Panc1 (cell line): ENCODE measurements at regions not wholly inside any gene's neighbourhood (a gene's known extent, or its start where the extent isn't known, plus 50 kb on each side); places are given as distances from the start of the nearest gene placed in this dataset.

Experiments used
- ATAC-seq: fragments of 200-7000 bp; cut with Tn5 transposase; 2 replicates; pipeline ENCODE4 v1.9.1; 2020; ENCODE audit warnings: mild to moderate bottlenecking, moderate library complexity
- BruUV-seq: library from RNA; stranded (reverse); fragments of 400-500 nt; replicated peaks from 2 replicates; lab custom pipeline; 2021; lab: Mats Ljungman, UMichigan
- CTCF ChIA-PET: fragments of 300-600 bp; sonication (Branson Sonifier 250); formaldehyde crosslinking; loops from one replicate; lab custom pipeline; 2022; ENCODE audit warnings: antibody characterized with exemption; lab: Charles Lee
- POLR2A ChIA-PET: fragments of 300-600 bp; sonication (Branson Sonifier 250); formaldehyde crosslinking; loops from one replicate; lab custom pipeline; 2022; ENCODE audit warnings: antibody characterized with exemption; lab: Charles Lee
- DNase-seq: peaks from one replicate; pipeline ENCODE4 v3.0.0-alpha.2; 2010; ENCODE audit warnings: low read depth, low spot score
- H3K27ac ChIP-seq: 2 replicates; pipeline ENCODE4 v1.5.1; 2011; ENCODE audit warnings: mild to moderate bottlenecking, low read length, inconsistent platforms
- H3K27me3 ChIP-seq: fragments of 200-500 bp; sonication (Bioruptor generic); 2 replicates; pipeline ENCODE4 v1.6.0; 2014; ENCODE audit warnings: low read length, inconsistent platforms; ENCODE audit not compliant: control insufficient read depth, insufficient read depth
- H3K36me3 ChIP-seq: fragments of 200-500 bp; sonication (Bioruptor generic); 2 replicates; pipeline ENCODE4 v1.5.1; 2014; ENCODE audit warnings: inconsistent platforms, mild to moderate bottlenecking, low read length, moderate library complexity; ENCODE audit not compliant: control insufficient read depth, insufficient read depth
- H3K4me1 ChIP-seq: 2 replicates; pipeline ENCODE4 v1.5.1; 2011; ENCODE audit warnings: inconsistent platforms, mild to moderate bottlenecking, low read length, moderate library complexity; ENCODE audit not compliant: control insufficient read depth, insufficient read depth
- H3K4me3 ChIP-seq, 2 experiments: 2 replicates each; pipeline ENCODE4 v1.5.1; 2011 to 2012; ENCODE audit warnings: low read depth in 2 of 2, low read length in 2 of 2, mild to moderate bottlenecking in 2 of 2, inconsistent platforms in 1 of 2, moderate library complexity in 1 of 2
- H3K9me3 ChIP-seq: fragments of 200-500 bp; sonication (Bioruptor generic); 2 replicates; pipeline ENCODE4 v1.5.1; 2014; ENCODE audit warnings: low read depth, mild to moderate bottlenecking, inconsistent platforms, low read length, moderate library complexity; ENCODE audit not compliant: control insufficient read depth, insufficient read depth
- POLR2AphosphoS5 ChIP-seq: IDR thresholded peaks from 2 replicates; pipeline ENCODE4 v1.6.1; 2012; ENCODE audit warnings: mild to moderate bottlenecking, low read depth, low read length, moderate library complexity
- SIN3A ChIP-seq: IDR thresholded peaks from 2 replicates; pipeline ENCODE4 v1.6.1; 2012; ENCODE audit warnings: low read depth, mild to moderate bottlenecking, low read length, moderate library complexity, borderline replicate concordance; ENCODE audit not compliant: insufficient read depth
- TCF7L2 ChIP-seq: IDR thresholded peaks from 2 replicates; pipeline ENCODE4 v1.6.1; 2011; ENCODE audit warnings: mild to moderate bottlenecking, low read depth, low read length, inconsistent platforms
- in situ Hi-C: cut with HindIII; loops from 2 replicates; pipeline ENCODE4 v1.10.0; 2016; ENCODE audit warnings: low sequenced_read_pairs, low pct_unique_long_range_greater_than_20kb
- intact Hi-C: fragments of 100-400 bp; cut with micrococcal nuclease; formaldehyde crosslinking; loops from one replicate; pipeline ENCODE4 v1.10.0; 2022; ENCODE audit not compliant: unreplicated experiment
- TF ChIP-seq, protein P1 (sequence below), 2 experiments: IDR thresholded peaks; 2 replicates each; pipeline ENCODE4 v1.6.1; 2011 to 2012; ENCODE audit warnings: low read depth in 2 of 2, control low read depth in 1 of 2, low read length in 1 of 2, mild to moderate bottlenecking in 1 of 2, moderate library complexity in 1 of 2; ENCODE audit not compliant: insufficient read depth in 1 of 2
- TF ChIP-seq, protein P2 (sequence below): fragments of 450-650 bp; IDR thresholded peaks from 2 replicates; pipeline ENCODE4 v1.5.1; 2017; ENCODE audit warnings: mild to moderate bottlenecking

DNA sequence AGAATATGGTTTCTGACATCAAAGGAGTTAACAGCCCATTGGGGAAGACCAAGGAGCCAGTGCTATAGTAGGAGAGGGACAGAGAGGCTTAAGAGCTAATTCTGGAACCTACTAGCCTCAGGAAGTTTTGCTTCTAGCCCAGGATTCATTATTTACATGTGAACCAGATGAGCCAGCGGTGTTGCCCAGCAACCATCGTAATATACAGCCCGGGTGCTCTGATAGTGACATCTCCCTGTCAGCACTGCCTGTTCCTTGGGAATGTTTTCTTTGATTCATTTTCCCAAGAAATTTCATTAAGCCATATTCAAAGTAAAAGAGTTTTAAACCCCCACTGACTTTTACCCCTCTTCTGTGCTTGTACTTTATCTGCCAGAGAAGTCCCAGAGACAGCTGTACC is 217.4 kb upstream of the ADAMTSL1 start:
- H3K36me3 ChIP-seq, result no peaks in the 10 kb centered on the region
- ChIA-PET POLR2A (no interaction called here), CTCF (no interaction called here)
- H3K4me1 ChIP-seq, result no peaks in the 10 kb centered on the region
- TF ChIP-seq, protein P1, sequence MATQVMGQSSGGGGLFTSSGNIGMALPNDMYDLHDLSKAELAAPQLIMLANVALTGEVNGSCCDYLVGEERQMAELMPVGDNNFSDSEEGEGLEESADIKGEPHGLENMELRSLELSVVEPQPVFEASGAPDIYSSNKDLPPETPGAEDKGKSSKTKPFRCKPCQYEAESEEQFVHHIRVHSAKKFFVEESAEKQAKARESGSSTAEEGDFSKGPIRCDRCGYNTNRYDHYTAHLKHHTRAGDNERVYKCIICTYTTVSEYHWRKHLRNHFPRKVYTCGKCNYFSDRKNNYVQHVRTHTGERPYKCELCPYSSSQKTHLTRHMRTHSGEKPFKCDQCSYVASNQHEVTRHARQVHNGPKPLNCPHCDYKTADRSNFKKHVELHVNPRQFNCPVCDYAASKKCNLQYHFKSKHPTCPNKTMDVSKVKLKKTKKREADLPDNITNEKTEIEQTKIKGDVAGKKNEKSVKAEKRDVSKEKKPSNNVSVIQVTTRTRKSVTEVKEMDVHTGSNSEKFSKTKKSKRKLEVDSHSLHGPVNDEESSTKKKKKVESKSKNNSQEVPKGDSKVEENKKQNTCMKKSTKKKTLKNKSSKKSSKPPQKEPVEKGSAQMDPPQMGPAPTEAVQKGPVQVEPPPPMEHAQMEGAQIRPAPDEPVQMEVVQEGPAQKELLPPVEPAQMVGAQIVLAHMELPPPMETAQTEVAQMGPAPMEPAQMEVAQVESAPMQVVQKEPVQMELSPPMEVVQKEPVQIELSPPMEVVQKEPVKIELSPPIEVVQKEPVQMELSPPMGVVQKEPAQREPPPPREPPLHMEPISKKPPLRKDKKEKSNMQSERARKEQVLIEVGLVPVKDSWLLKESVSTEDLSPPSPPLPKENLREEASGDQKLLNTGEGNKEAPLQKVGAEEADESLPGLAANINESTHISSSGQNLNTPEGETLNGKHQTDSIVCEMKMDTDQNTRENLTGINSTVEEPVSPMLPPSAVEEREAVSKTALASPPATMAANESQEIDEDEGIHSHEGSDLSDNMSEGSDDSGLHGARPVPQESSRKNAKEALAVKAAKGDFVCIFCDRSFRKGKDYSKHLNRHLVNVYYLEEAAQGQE (IDR thresholded peaks at IDR 0.05; ENCODE audit: insufficient read depth in 1 of 2, low read depth in 2 of 2, low read length in 1 of 2), result no peak
- TF ChIP-seq, protein P2, sequence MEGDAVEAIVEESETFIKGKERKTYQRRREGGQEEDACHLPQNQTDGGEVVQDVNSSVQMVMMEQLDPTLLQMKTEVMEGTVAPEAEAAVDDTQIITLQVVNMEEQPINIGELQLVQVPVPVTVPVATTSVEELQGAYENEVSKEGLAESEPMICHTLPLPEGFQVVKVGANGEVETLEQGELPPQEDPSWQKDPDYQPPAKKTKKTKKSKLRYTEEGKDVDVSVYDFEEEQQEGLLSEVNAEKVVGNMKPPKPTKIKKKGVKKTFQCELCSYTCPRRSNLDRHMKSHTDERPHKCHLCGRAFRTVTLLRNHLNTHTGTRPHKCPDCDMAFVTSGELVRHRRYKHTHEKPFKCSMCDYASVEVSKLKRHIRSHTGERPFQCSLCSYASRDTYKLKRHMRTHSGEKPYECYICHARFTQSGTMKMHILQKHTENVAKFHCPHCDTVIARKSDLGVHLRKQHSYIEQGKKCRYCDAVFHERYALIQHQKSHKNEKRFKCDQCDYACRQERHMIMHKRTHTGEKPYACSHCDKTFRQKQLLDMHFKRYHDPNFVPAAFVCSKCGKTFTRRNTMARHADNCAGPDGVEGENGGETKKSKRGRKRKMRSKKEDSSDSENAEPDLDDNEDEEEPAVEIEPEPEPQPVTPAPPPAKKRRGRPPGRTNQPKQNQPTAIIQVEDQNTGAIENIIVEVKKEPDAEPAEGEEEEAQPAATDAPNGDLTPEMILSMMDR, result no peak
- no peak for TF ChIP-seq POLR2AphosphoS5
- no peak for TF ChIP-seq TCF7L2
- no peak for TF ChIP-seq SIN3A
- no peaks in the 10 kb centered on the region for H3K27me3 ChIP-seq
- no peak overlapping the region for H3K27ac ChIP-seq
- H3K9me3 ChIP-seq, result no peaks in the 10 kb centered on the region
- intact Hi-C loops, result loop anchor here (5.0 kb wide), 1 partner anchor 186 kb away; no protein-coding TSS in a partner anchor
- DNase-seq (no peak), ATAC-seq (no peak)
- BruUV-seq, result no TSS peak
- in situ Hi-C loops, result no loop called here
- no peak overlapping the region for H3K4me3 ChIP-seq

DNA sequence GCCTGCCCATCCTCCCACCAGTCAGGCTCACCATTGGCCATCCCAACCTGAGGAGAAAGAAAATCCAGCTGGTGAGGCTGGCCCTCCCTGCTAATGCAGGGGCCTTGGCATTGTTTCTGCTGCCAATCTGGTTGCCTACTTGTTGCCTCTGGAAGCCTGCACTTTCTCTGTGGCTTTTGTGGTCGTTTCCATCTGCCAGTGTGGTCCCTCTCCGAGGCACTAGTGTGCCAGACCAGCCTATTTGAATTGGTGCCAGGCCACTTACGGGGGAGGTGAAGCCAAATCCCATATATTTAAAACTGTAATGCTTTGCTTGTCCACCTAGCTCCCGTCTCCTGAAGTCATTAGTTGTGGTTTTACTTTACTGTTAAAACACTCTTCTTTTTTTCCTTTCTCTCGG is 213.4 kb upstream of the ADAMTSL1 start:
- Histone ChIP-seq H3K9me3 (no peaks in the 10 kb centered on the region), H3K4me3 (no peak overlapping the region), H3K27ac (no peak overlapping the region), H3K4me1 (no peaks in the 10 kb centered on the region), H3K36me3 (no peaks in the 10 kb centered on the region), H3K27me3 (no peaks in the 10 kb centered on the region)
- in situ Hi-C loops, result no loop called here
- POLR2A ChIA-PET, result no interaction called here
- TF ChIP-seq, protein P2, result no peak
- TF ChIP-seq POLR2AphosphoS5 (no peak), TCF7L2 (no peak), SIN3A (no peak)
- TF ChIP-seq, protein P1 (IDR thresholded peaks at IDR 0.05; ENCODE audit: insufficient read depth in 1 of 2, low read depth in 2 of 2, low read length in 1 of 2), result no peak
- DNase-seq (no peak), ATAC-seq (no peak)
- BruUV-seq, result no TSS peak
- intact Hi-C loops, result loop anchor here (10.0 kb wide), 1 partner anchor 764 kb away; no protein-coding TSS in a partner anchor
- CTCF ChIA-PET, result no interaction called here
